Sigmoid colon (tissue), 4 donors: ENCODE measurements at regions not wholly inside any gene's neighbourhood (a gene's known extent, or its start where the extent isn't known, plus 50 kb on each side); places are given as distances from the start of the nearest gene placed in this dataset.

Experiments used
- POLR2A ChIP-seq, 2 donors: fragments of 450-650 bp; IDR thresholded peaks; one replicate each; pipeline ENCODE4 v1.6.1; 2016; ENCODE audit warnings: antibody characterized with exemption in 2 of 2, mild to moderate bottlenecking in 2 of 2, moderate library complexity in 2 of 2
- POLR2AphosphoS5 ChIP-seq, 4 donors: sonication (generic); formaldehyde crosslinking; IDR thresholded peaks; one replicate each; pipeline ENCODE4 v1.6.1; 2017; ENCODE audit warnings: antibody characterized with exemption in 4 of 4
- TF ChIP-seq, protein P1 (sequence below), 4 experiments: fragments of 450-650 bp in 3 of 4; fragments of 200-600 bp in 1 of 4; IDR thresholded peaks; one replicate each; pipeline ENCODE4 v1.5.1; 2016 to 2019; ENCODE audit warnings: antibody characterized with exemption in 4 of 4, mild to moderate bottlenecking in 3 of 4, moderate library complexity in 2 of 4

DNA sequence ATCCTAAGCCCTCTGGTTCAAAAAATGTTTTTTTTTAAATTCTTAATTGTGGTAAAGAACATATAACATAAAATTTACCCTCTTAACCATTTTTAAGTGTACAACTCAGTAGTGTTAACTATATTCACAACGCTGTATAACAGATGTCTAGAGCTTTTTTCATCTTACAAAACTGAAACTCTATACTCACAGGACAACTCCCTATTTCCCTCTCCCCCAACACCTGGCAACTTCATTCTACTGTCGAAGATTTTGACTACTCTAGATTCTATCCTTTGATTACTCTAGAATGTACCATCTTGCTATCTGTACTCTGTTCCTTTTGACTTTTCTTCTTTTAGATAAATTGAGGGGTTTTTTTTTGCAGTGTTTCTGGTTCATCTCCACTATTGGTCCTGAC is 200.4 kb downstream of the KLF12 start:
- TF ChIP-seq POLR2A (IDR thresholded peaks at IDR 0.05) (no peak), POLR2AphosphoS5 (IDR thresholded peaks at IDR 0.05) (no peak)
- TF ChIP-seq, protein P1, sequence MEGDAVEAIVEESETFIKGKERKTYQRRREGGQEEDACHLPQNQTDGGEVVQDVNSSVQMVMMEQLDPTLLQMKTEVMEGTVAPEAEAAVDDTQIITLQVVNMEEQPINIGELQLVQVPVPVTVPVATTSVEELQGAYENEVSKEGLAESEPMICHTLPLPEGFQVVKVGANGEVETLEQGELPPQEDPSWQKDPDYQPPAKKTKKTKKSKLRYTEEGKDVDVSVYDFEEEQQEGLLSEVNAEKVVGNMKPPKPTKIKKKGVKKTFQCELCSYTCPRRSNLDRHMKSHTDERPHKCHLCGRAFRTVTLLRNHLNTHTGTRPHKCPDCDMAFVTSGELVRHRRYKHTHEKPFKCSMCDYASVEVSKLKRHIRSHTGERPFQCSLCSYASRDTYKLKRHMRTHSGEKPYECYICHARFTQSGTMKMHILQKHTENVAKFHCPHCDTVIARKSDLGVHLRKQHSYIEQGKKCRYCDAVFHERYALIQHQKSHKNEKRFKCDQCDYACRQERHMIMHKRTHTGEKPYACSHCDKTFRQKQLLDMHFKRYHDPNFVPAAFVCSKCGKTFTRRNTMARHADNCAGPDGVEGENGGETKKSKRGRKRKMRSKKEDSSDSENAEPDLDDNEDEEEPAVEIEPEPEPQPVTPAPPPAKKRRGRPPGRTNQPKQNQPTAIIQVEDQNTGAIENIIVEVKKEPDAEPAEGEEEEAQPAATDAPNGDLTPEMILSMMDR (IDR thresholded peaks at IDR 0.05), result no peak
